K562 (cell line): ENCODE measurements at regions not wholly inside any gene's neighbourhood (a gene's known extent, or its start where the extent isn't known, plus 50 kb on each side); places are given as distances from the start of the nearest gene placed in this dataset.
"Not testable (repeated sequence)": the region's sequence is repeated elsewhere in the genome, so short reads cannot be mapped to it uniquely, and the experiment has no call there.

Source experiments
- ATAC-seq: fragments of 200-7000 bp; cut with Tn5 transposase; 3 replicates; pipeline ENCODE4 v1.9.1; 2020; ENCODE audit warnings: moderate library complexity
- BruUV-seq: library from RNA; stranded (reverse); fragments of 400-500 nt; replicated peaks from 2 replicates; lab custom pipeline; 2021; lab: Mats Ljungman, UMichigan
- CTCF ChIA-PET: fragments of 300-600 bp; formaldehyde crosslinking; extraction: SDS; loops from one replicate; lab custom pipeline; 2021; ENCODE audit warnings: low intra/inter-chr PET ratio; lab: Yijun Ruan, JAX
- POLR2A ChIA-PET: fragments of 300-600, 350-650 bp; sonication (Branson Sonifier 250); formaldehyde crosslinking; extraction: SDS; loops from one replicate; lab custom pipeline; 2021; ENCODE audit warnings: antibody characterized with exemption, inconsistent platforms; lab: Yijun Ruan, JAX
- DNase-seq, 4 experiments: peaks; one replicate each; pipeline versions ENCODE4 v3.0.0 to v3.0.0-alpha.2; 2011 to 2018; ENCODE audit warnings: low spot score in 3 of 4, mixed read lengths in 3 of 4; ENCODE audit errors: extremely low read depth in 1 of 4
- FAIRE-seq: peaks from 2 replicates; lab custom pipeline; 2011; peaks lifted over from hg19 to GRCh38; lab: Jason Lieb, UNC
- H2AFZ ChIP-seq: 2 replicates; pipeline ENCODE4 v1.6.0; 2011; ENCODE audit warnings: low read depth, low read length, control low read depth, inconsistent platforms
- H3K27ac ChIP-seq: fragments of 200-600 bp; 3 replicates; pipeline ENCODE4 v1.8.0; 2011; ENCODE audit warnings: low read depth, mild to moderate bottlenecking, control low read depth, inconsistent platforms, low read length, moderate library complexity, mixed read lengths; ENCODE audit errors: extremely low read depth
- H3K27me3 ChIP-seq, 2 experiments: fragments of 300-600 bp in 1 of 2; 2 replicates in 1 of 2; 3 replicates in 1 of 2; pipeline versions ENCODE4 v1.6.0 to v1.8.0; 2011; ENCODE audit warnings: inconsistent platforms in 2 of 2, low read length in 2 of 2, mild to moderate bottlenecking in 1 of 2, mixed read lengths in 1 of 2, moderate library complexity in 1 of 2; ENCODE audit not compliant: control insufficient read depth in 2 of 2, insufficient read depth in 2 of 2
- H3K36me3 ChIP-seq: fragments of 300-600 bp; 3 replicates; pipeline ENCODE4 v1.8.0; 2011; ENCODE audit warnings: mild to moderate bottlenecking, low read length, inconsistent platforms; ENCODE audit not compliant: control insufficient read depth, insufficient read depth
- H3K4me1 ChIP-seq, 2 experiments: fragments of 200-600 bp in 1 of 2; replicated peaks in 1 of 2; 2 replicates in 1 of 2; 3 replicates in 1 of 2; pipeline versions ENCODE4 v1.5.1 to v1.8.0; 2011; ENCODE audit warnings: inconsistent platforms in 2 of 2, low read length in 2 of 2, mild to moderate bottlenecking in 1 of 2, mixed read lengths in 1 of 2, moderate library complexity in 1 of 2; ENCODE audit not compliant: control insufficient read depth in 2 of 2, insufficient read depth in 2 of 2
- H3K4me2 ChIP-seq: 2 replicates; pipeline ENCODE4 v1.6.1; 2011; ENCODE audit warnings: low read length, control low read depth, inconsistent platforms, mixed read lengths; ENCODE audit not compliant: insufficient read depth
- H3K4me3 ChIP-seq: fragments of 200-600 bp; sonication (generic), shearing (Covaris generic); 2 replicates; pipeline ENCODE4 v1.5.1; 2016; ENCODE audit warnings: control low read depth, inconsistent platforms
- H3K79me2 ChIP-seq: fragments of 200-600 bp; 3 replicates; pipeline ENCODE4 v1.8.0; 2011; ENCODE audit warnings: low read length, inconsistent platforms; ENCODE audit not compliant: control insufficient read depth, insufficient read depth
- H3K9ac ChIP-seq, 2 experiments: 2 replicates each; pipeline versions ENCODE4 v1.6.0 to v1.6.1; 2011; ENCODE audit warnings: low read depth in 2 of 2, low read length in 2 of 2, control low read depth in 1 of 2, inconsistent platforms in 1 of 2, mild to moderate bottlenecking in 1 of 2, mixed read lengths in 1 of 2; ENCODE audit not compliant: insufficient read depth in 1 of 2
- H3K9me1 ChIP-seq: one replicate; pipeline ENCODE4 v1.6.0; 2011; ENCODE audit warnings: inconsistent platforms, mild to moderate bottlenecking, low read length, moderate library complexity; ENCODE audit not compliant: control insufficient read depth, insufficient read depth
- H3K9me3 ChIP-seq: replicated peaks from 2 replicates; pipeline ENCODE4 v1.5.1; 2011; ENCODE audit warnings: low read depth, low read length, inconsistent platforms; ENCODE audit not compliant: control insufficient read depth, insufficient read depth
- H4K20me1 ChIP-seq: replicated peaks from 2 replicates; pipeline ENCODE4 v1.6.1; 2011; ENCODE audit warnings: low read length, inconsistent platforms, mixed read lengths; ENCODE audit not compliant: control insufficient read depth, insufficient read depth
- DNMT1 ChIP-seq: fragments of 450-650 bp; IDR thresholded peaks from 2 replicates; pipeline ENCODE4 v1.6.1; 2016; ENCODE audit warnings: antibody characterized with exemption, mild to moderate bottlenecking
- EP400 ChIP-seq: fragments of 450-650 bp; IDR thresholded peaks from 2 replicates; pipeline ENCODE4 v1.6.1; 2017; ENCODE audit warnings: antibody characterized with exemption, mild to moderate bottlenecking, moderate library complexity
- HOXB6 ChIP-seq: fragments of 250-450 bp; sonication (Bioruptor Pico); IDR thresholded peaks from 2 replicates; pipeline ENCODE4 v1.5.1; 2022; ENCODE audit warnings: mild to moderate bottlenecking, borderline replicate concordance
- NR2F6 ChIP-seq: fragments of 450-650 bp; formaldehyde crosslinking; IDR thresholded peaks from 2 replicates; pipeline ENCODE4 v1.4.0; 2020; ENCODE audit warnings: mild to moderate bottlenecking
- WGBS: fragments of 100-300 bp; shearing (Covaris generic); methylation state at CpG from one replicate; pipeline ENCODE4 v1.1.6; 2016; ENCODE audit warnings: low coverage, mixed read lengths; ENCODE audit not compliant: insufficient coverage; ENCODE audit errors: missing lambda C conversion rate; 5-methylcytosine and 5-hydroxymethylcytosine counted together
- in situ Hi-C: fragments of 300-500 bp; cut with MboI; formaldehyde crosslinking; loops from 4 replicates; pipeline ENCODE4 v1.15.0; 2018; ENCODE audit warnings: inconsistent platforms, mixed read lengths
- intact Hi-C: fragments of 100-400 bp; cut with micrococcal nuclease; formaldehyde crosslinking; loops from 2 replicates; pipeline ENCODE4 v1.14.2; 2022

GRCh38 chr18:71221405-71221804, 932.6 kb downstream of the SOCS6 start:
- BruUV-seq = no TSS peak
- Histone ChIP-seq H3K9me3 (no peaks in the 10 kb centered on the region), H3K9me1 (no peaks in the 10 kb centered on the region), H4K20me1 (no peaks in the 10 kb centered on the region), H3K4me1 (no peaks in the 10 kb centered on the region), H3K4me3 (no peak overlapping the region), H2AFZ (no peak overlapping the region), H3K36me3 (no peaks in the 10 kb centered on the region), H3K9ac (no peak overlapping the region), H3K27ac (no peak overlapping the region), H3K27me3 (no peaks in the 10 kb centered on the region), H3K4me2 (no peak overlapping the region), H3K79me2 (no peaks in the 10 kb centered on the region)
- ChIA-PET POLR2A (no interaction called here), CTCF (no interaction called here)
- ATAC-seq (no peak), FAIRE-seq (no peak), DNase-seq (no peak)
- in situ Hi-C loops = no loop called here
- WGBS = 6% methylated on average over 6 of the region's 6 CpGs
- intact Hi-C loops = no loop called here
- TF ChIP-seq DNMT1 (no peak), NR2F6 (CRISPR knock-in tag) (no peak), EP400 (no peak), HOXB6 (CRISPR knock-in tag) (no peak)

- H2AFZ ChIP-seq, H3K27me3 ChIP-seq, DNase-seq, POLR2A ChIA-PET, FAIRE-seq, H3K9me1 ChIP-seq, ATAC-seq, H3K9me3 ChIP-seq, H3K4me2 ChIP-seq, H3K4me3 ChIP-seq, CTCF ChIA-PET, H3K27ac ChIP-seq, H4K20me1 ChIP-seq, intact Hi-C loops, H3K79me2 ChIP-seq, BruUV-seq, in situ Hi-C loops, H3K4me1 ChIP-seq, H3K9ac ChIP-seq, H3K36me3 ChIP-seq: not testable (repeated sequence)
- 0% methylated on average over 2 of the region's 26 CpGs for WGBS
Observed at GRCh38 chr18:71212739-71213138, 923.9 kb downstream of the SOCS6 start.
